ENCODE measurements at regions not wholly inside any gene's neighbourhood (a gene's known extent, or its start where the extent isn't known, plus 50 kb on each side); places are given as distances from the start of the nearest gene placed in this dataset.

DNA sequence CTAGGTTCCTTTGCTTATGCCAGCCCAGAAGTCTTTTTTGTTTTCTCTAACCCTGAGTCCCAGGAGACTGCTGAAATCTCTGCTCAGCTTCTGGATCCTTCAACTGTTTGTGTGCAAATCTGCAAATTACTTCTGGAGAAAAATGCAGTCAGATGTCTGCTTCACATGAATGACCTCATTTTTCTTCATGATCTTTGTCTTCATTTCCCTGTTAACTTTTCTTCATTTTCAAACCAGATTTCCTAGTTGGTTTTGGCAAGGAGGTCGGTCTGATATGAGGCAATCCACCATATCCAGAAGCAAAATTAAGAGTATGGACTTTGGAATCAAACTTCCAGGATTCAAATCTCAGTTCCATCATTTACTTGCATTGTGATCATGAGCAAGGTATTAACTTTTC, 66.8 kb downstream of the ZNF503 start:
- TF ChIP-seq, protein P1, sequence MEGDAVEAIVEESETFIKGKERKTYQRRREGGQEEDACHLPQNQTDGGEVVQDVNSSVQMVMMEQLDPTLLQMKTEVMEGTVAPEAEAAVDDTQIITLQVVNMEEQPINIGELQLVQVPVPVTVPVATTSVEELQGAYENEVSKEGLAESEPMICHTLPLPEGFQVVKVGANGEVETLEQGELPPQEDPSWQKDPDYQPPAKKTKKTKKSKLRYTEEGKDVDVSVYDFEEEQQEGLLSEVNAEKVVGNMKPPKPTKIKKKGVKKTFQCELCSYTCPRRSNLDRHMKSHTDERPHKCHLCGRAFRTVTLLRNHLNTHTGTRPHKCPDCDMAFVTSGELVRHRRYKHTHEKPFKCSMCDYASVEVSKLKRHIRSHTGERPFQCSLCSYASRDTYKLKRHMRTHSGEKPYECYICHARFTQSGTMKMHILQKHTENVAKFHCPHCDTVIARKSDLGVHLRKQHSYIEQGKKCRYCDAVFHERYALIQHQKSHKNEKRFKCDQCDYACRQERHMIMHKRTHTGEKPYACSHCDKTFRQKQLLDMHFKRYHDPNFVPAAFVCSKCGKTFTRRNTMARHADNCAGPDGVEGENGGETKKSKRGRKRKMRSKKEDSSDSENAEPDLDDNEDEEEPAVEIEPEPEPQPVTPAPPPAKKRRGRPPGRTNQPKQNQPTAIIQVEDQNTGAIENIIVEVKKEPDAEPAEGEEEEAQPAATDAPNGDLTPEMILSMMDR (conservative IDR thresholded peaks at IDR 0.05 in 1 of 2, IDR thresholded peaks at IDR 0.05 in 1 of 2; ENCODE audit: extremely low read depth in 1 of 2, insufficient read depth in 1 of 2, low read depth in 1 of 2, low read length in 2 of 2): no peak
- TF ChIP-seq EZH2 (IDR thresholded peaks at IDR 0.05; ENCODE audit: borderline replicate concordance, low read length): no peak

All from mammary epithelial cell (primary cell).